HG03457 (cell line): ENCODE measurements at regions not wholly inside any gene's neighbourhood (a gene's known extent, or its start where the extent isn't known, plus 50 kb on each side); places are given as distances from the start of the nearest gene placed in this dataset.

Experiments used
- ATAC-seq: cut with Tn5 transposase; IDR thresholded peaks from one replicate; pipeline ENCODE4 v1.9.1; 2021; ENCODE audit warnings: moderate number of reproducible peaks; ENCODE audit not compliant: unreplicated experiment

- ATAC-seq = no peak
Observed at GRCh38 chr5:2125171-2125900, 242.6 kb upstream of the IRX4 start.

- no peak for ATAC-seq
Observed at GRCh38 chr5:2124434-2125170, 241.9 kb upstream of the IRX4 start.

GRCh38 chr5:2123874-2124273, 241.1 kb upstream of the IRX4 start:
- ATAC-seq = no peak

DNA sequence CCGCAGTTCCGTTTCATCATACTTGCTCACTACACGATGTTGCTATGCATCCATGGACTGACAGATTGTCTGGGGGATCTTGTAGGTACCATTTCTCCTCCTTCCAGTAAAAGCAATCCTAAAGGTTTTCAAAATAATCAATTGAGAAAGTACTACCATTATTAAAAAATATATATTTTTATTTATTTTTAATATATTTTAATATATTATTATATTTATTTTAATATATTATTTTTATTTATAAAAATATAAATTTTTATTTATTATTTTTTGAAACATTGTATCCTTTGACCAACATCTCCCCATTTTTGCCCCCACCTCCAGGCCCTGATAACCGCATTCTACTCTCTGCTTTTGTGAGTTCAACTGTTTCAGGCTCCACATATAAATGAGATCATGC, 237.6 kb upstream of the IRX4 start:
- ATAC-seq = no peak

DNA sequence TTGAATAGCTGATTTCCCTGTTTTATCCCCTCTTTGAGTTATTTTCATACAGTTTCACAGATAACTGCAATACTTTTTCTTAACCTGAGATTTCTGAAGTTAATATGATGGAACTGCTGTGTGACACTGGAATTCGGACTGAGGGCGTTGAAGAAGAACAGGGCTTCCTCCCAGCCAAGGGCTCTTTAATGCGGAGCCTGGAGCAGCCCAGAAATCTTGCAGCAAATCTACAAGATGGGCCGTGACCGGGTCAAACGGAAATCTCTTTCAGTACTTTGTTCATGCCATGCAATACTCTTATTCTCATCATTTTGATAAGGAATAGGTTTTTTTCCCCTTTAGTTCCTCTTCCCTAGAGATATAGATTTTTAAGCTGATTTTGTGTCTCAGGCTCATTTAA, 236.8 kb upstream of the IRX4 start:
- ATAC-seq = no peak

DNA sequence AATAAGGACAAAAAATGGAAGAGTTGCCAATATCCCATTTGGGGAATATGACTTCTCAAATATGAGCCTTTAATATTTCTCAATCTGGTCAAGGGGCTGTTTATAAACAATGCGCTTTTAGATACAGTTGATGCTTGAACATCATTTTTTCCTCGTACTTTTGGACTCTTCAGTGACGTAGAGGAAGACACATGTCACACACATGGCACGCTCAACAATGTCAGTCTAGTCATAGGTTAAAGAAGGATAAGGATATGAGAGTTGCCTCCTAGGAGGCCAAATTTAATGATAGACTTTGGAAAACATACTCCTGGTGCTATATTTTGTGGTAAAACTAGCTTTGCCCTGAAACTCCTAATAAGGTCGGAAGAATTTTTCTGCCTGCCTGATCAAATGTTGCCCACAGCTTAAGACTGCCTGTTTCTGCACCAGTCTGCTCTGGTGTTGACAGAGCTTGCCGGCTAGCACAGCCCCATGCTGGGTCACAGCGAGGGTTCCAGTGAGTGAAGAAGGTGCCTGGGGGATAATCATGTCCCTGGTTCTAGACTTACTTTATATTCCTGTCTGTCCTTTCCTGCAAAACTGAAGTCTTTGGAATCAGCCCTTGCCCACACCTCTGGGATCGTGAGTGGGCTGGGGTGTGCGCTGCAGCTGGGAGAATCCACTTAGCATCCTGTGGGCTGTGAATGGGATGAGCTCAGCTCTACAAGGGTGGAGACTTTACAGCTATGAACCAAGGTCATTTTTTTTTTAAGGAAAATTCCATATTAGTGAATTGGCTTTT, 230.8 kb upstream of the IRX4 start:
- no peak for ATAC-seq

DNA sequence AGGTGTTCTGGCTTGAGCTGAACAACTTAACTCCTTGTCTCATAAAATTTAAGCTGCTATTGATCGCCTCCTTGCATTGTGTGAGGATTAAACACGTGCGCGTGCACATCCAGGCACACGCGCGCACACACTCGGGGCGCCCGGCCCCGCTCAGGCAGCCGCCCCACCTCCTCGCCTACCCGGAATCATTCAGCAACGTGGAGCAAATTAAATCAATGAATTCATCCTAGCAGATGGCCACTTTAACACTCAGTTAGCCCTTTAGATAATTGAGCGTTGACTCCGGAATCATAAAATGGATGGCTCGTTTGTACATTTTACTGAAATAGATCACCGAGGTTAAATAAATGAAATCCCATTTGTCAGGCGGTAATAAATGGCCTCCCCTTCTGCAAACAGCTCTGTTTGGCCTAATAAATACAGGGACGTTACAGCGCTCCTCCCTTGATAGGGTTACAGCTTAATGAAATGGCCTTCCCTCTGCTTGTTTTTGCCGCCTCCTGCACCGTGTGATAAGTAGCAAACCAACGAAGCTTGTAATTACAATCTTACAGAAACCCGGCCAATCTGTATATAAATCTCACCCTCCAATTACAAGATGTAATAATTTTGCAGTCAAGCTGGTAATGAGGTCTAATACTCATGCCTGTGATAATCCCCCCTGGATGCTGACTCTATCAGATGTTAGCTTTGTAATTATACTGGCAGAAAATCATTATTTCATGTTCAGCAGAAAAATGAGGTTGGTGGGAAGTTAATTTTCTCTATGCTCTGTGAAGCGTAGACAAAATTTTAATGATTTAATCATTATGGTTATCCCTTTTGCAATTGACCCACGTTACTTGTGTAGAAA, 229.7 kb upstream of the IRX4 start:
- ATAC-seq = no peak

DNA sequence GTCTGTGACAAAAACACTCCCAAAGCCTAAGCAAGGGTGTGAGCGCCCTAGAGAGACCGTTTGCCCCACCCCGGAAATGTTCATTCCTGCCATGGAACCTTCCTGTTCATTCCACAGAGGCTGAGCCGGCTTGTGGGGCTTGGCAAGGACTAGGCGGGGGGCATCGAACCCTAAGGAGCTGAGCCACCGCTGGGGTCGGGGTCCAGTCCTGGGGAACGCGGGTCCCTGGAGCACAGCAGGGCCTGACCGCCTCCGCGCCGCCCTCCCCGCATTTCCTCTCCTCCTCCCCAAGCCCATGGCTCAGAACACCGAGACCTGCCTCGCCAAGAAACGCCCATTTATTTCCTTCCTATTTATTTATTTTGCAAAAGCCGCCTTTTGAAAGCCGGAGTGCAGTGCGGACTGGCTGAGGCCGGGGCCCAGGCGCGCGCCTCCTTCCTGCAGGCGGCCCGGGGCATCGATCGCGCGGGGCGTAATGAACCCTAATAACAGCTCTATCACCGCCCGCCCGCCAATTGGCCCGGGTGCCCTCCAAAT, 228.9 kb upstream of the IRX4 start:
- ATAC-seq = no peak

- no peak for ATAC-seq
Observed at GRCh38 chr5:2110934-2111462, 228.3 kb upstream of the IRX4 start.

DNA sequence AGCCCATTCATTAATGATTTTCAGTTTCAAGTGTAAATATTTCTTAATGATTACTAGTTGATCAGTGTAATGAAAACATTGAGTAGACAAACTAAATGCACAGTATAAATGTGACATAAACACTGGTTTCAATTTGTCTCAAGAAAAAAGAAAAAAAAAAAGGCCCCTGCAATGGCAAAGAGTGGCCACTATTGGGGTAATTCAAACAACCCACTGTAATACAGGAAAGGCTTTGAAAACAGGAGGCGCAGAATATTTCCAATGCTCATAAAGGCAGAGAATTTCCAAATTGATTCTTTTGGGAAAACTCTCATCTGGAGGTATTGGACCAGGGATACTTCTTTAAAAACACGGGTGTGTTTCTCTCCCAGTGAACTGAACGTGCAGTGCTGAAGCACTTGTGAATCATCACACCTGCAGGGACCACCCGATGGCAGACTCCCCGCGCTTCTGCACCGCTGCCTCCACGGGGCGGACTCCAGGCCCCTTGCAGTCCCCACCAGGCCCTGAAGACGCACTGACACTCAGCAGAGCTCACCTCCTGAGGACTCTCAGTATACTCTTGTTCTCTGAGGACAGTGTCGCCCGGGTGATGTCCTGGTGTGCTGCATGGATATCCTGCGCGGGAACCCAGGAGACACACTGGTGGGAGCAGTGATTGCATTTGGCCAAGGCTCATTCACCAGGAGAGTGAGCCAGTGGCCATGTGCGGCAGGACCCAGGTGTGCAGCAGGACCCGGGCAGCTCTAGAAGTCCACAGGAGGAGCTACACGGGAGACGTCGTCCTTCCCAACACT, 227.6 kb upstream of the IRX4 start:
- ATAC-seq = no peak

GRCh38 chr5:2109566-2109965, 226.8 kb upstream of the IRX4 start:
- ATAC-seq = no peak

DNA sequence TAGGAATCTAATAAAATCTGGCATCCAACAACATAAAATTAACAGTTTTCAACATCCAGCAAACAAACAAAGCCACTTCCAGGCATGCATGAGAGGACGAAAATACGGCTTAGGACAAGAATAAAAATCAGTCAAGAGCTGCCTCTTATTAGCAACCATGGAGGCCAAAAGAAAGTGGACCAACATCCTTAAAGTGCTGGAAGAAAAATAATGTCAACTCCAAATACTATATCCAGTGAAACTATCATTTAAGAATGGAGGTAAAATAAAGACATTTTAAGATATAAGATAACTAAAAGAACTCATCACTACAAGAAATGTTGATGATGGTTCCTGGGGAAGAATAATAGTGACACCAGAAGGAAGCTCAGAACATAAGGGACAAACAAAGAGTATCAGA, 224.0 kb upstream of the IRX4 start:
- no peak for ATAC-seq

DNA sequence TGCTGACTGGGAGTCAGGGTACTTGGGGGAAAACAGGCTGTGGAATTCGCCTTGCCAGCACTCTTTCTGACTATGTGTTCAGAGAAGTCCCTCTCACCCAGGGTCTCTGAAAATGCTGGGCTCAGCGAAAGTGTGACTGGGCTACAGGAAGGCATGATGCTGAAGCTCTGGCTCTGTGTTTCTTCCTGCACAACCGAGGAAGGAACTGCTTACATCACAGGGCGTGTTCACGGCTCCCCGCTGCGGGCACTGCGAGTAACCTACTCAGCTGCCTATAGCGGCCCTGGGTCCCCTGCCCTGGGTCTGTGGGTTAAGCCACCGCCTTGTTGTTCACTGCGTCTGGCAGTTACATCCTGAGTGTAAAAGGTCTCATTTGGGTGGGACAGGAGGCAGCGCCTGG, 222.4 kb upstream of the IRX4 start:
- ATAC-seq = no peak

DNA sequence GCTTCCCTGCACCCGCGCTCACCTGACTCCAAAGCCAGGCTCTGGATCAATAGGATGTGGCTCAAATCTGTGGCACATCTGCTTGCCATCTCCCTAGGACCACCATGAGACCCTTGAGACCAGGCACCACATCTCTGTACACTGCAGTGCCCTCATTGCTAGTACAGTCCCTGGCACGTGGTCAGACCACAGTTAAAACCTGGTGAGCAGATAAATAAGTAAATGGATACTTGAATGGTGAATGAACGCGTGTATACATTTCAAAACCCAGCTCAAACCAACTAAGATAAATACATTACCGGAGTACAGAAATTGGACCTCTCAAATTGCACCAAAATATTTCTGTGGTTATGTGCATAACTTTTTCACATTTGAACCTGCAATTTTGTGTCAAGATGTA, 221.2 kb upstream of the IRX4 start:
- ATAC-seq = no peak

DNA sequence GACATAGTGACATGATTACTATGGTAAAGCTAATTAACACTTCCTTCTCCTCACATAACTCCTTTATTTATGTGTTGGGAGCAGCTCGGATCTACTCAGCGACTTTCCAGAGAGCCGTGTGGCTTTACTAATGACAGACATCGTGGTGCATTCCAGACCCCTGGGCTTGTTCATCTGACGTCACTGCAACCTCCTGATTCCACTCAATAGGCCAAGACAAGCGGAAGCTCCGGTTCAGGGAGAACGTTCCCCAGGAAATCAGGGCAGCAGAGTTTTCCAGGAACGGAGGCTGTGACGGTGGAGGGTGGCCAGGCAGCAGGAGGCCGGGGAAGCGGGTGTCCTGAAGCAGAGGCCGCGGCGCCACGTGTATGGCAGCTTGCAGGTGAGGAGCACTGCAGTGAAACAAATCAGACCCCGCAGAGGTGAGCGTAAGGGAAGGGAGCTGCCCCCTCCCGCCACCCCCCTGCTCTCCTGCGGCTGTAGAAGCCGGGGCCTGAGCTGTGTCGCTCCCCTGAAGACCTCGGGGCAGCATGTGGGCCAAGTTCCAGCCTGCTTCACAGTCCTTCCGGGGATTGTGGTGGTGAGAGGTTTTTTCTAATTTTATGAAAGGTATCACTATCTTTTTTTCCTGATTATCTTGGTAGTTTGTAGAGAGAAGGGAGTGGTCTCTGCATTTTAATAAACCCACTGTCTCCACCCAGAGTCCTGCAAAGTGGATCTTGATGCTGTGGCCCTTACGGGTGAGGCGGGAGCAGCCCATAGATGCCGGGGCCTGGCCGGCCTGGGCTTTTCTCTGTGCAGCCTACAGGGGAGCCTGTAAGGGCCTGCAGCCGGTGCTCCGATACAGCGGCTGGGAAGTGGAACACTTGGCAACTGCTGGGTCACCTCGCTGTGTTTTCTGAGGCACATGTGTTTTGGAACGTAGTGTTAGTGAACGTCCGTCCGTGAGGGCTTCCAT, 220.4 kb upstream of the IRX4 start:
- ATAC-seq = no peak

GRCh38 chr5:2101685-2102084, 219.0 kb upstream of the IRX4 start:
- no peak for ATAC-seq

DNA sequence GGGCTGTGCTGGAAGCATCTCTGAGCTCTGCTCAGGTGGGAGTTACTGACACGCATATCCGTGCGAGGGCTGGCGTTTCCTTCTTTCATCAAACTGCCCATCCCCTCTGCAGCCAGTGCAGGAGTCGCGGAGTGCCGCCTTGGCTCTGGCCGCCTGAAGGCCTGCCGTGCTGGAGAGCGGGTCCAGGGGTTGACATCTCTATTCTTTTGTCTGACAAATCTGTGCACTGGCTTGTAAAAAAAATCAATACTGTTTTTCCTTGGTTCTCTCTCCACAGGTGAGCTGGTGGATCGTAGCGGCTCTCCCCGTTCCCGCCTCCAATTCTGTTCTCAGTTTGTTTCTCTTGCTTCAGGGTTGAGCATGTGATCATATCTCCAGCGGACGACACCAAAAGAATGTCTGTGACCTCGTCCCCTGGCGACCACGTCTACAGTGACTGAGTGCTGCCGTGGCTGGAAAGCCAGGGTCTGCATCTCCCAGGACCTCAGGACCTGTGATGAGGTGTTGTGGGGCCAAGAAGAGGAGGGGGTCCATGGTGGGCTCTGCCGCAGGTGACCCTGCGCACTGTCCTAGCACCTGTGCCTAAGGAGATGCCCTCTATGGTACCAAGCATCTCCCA, 214.3 kb upstream of the IRX4 start:
- no peak for ATAC-seq

GRCh38 chr5:2095011-2095410, 212.3 kb upstream of the IRX4 start:
- ATAC-seq = no peak
